ENCODE measurements at regions not wholly inside any gene's neighbourhood (a gene's known extent, or its start where the extent isn't known, plus 50 kb on each side); places are given as distances from the start of the nearest gene placed in this dataset.

DNA sequence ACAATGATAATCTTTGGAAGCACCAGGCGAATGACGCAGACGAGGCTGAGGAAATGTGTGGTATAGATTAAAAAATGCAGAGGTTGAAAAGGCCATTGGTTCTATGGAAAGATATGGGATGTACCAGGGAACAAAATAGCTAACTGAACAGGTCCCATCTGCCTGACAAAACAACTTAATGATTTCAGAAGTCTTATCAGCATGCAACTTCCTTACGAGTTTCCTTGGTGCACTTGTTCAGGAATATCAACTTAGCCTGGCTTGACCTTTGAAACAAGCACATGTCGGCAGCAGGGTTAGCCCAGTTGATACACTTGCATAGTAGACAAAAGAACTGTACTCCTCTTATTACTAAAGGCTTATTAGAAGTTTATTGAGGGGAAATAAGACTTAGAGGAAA is 90.9 kb upstream of the CDH11 start:
- no peak for DNase-seq (ENCODE audit: low spot score)

DNA sequence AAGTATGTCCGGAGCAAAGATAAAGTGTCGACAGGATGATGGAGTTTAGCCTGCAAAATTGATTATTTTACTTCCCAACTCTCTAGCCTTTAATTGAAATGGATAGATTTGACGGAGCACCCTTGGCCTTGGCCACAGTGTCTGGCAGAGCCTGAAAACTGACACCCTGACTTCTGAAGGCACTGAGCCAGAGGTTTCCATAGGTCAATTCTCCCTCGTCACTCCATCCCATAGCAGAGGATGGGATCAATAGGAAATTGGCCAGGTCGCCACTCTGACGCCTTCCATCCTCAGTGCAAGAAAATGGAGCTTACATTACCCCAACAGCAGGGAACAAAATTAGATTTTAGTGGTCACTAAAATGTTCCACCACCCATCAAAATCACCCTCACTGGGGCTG is 90.4 kb upstream of the CDH11 start:
- no peak for DNase-seq (ENCODE audit: low spot score)

DNA sequence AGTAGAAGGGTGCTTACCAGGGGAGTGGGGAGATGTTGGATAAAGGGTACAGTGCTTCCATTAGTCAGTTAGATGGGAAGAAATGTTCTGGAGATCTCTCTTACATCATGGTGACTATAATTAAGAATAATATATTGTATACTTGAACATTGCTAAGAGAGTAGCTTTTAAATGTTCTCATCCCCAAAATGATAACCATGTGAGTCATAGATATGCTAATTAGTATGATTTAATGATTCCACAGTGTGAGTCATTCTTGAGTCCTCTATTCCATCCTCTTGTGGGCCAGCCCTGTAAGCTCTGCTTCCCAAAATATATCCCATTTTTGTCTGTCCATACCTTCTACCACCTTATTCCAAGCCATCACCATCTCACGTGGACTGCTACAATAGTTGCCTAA is 80.6 kb upstream of the CDH11 start:
- no peak for DNase-seq (ENCODE audit: low spot score)

DNA sequence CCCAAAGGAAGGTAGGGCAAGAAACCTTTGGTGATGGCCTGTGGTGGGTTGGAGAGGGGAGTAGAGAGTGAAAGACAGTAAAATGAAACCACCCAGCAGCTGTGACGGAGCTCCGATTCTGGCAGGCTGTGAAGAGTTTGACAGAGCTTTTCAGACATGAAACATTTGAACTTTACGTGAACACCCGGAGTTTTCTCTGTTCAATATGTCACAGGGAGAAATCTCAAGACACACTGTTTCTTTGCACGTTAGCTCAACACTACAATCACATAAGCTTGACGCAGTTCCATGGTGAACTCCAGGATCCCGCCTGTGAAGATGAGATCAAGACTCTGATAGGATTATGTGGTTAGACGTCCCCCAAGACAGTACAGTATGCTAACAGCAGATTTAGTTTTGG is 79.6 kb upstream of the CDH11 start:
- no peak for DNase-seq (ENCODE audit: low spot score)

DNA sequence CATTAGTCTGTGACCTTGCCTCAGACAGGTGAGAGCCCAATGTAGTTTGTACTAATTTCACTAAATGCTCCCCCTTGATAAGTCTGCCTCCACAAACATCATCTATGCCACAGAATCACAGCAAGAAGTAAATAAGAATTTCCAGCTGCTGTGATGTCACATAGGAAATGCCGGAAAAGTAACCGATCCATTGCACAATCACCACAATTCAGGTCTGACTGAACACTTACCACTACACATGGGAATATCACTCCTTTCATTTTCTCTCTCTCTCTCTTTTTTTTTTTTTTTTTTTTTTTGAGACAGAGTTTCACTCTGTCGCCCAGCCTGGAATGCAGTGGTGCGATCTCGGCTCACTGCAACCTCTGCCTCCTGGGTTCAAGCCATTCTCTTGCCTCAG is 79.0 kb upstream of the CDH11 start:
- DNase-seq (ENCODE audit: low spot score) = no peak

DNA sequence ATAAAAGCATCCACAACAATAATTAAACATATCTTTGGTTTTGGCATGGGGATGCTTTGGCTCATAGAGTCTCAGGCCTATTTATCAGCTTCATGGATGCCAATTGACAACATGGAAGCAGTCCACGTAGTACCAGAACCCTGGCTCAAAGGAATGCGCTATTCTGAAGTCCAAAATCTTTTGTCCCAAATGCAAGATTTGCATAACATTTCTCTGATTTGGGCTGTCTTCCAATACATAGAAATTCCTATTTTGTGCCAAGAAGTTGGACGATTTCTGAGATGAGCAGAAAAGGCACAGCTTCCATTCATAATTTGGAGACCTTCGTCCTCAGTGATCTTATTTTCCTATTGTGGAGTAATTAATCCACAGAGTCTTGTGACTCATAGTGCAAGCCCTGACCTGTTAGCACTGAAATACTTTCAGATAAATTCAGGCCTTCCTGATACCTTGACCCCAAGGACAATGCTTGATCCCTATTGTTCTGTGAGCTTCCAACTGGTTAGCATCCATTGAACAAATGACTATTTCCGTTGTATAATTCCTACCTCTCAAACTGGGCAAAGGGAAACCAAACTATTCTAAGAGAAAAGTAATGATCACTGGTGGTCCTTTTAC is 78.4 kb upstream of the CDH11 start:
- DNase-seq (ENCODE audit: low spot score) = no peak

DNA sequence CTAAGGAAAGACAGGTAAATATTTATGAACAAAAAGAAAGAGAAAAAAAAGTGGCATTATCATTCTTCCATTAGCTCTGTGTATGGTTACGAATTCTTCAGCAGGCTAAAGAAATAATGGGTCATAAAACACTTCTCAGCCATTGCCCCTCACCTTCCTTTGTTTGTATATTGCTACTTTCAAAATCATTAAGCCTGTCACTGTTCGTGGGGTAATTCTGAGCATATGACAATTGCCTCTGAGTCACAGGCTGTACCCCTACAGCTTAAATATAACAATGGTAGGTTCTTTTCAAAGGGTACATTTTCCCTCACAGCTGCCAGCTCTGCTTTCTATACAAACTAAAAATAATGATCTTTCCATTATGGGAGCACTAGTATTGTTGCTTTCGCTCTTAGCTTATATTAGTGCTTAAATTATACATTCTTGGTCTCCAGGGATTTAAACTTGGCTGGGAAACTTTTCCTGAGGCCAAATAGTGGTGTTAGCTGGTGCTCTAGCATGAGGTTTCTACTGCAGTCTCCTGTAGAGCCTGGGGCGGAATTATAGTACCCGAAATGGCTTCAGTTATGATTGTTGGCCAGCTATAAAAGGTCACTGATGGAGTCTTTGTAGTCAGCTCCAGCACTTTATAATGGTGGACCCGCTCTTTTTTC is 74.7 kb upstream of the CDH11 start:
- no peak for DNase-seq (ENCODE audit: low spot score)

DNA sequence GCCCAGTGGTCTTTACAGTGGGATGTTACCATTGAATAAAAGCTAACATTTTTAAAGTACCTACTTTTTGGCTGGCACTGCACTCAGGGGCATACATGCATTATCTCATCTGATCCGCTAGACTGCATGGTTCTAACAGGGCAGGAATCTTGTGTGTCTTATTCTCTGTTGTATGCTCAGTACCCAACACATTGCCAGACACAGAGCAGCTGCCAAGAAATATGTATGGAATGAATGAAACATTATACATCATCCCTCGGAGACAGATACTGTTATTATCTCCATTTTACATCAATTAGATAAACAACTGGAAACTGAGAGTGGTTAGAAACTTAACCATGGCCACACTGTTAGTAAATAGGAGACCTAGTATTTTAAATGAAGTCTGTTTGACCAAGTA is 74.1 kb upstream of the CDH11 start:
- DNase-seq (ENCODE audit: low spot score) = no peak

DNA sequence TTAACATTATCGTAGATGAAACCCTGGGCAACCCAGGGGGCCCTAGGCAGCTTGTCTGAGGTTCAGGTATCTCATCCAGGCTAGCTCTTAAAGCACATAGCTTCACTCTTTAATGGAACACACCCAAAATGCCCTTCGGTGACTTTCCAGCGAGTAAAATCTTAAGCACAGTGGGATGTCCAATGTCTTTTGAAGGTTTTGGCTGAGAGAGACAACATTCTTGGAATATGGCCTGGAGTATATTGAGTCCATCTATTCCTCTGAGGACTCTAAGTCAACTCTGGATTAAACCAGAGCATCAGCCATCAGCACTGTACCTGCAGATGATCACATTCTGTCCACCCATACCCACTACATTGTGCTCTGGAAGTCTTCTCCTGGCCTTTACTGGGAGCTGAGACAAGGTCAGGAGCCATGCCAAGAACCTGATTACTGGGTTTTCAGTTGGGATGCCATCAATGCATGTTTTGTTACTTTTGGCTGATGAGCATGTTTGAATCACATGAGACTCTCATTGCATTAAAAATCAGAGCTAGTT is 63.4 kb upstream of the CDH11 start:
- no peak for DNase-seq (ENCODE audit: low spot score)

DNA sequence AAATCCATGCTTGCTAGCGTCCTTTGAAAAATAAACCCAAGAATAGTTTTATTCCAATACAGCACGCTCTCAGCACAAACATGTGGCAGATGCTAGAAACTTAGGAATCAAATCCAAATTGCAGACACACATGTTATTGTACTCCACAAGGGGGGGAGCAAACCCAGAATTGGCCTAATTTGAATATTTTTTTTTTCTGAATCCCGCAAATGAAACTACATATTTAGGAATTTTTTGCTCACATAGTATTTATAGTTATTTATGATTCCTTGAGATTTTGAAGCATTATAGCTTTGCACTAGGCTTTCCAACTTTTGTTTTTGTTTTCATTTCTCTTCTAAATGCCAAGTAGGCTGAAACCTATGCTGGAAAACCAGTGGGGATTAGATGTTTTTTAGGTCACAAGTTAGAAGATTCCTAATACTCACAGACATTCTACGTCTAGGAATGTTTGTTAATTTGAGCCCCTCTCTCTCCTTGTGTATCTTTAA is 59.3 kb upstream of the CDH11 start:
- DNase-seq (ENCODE audit: low spot score) = no peak

DNA sequence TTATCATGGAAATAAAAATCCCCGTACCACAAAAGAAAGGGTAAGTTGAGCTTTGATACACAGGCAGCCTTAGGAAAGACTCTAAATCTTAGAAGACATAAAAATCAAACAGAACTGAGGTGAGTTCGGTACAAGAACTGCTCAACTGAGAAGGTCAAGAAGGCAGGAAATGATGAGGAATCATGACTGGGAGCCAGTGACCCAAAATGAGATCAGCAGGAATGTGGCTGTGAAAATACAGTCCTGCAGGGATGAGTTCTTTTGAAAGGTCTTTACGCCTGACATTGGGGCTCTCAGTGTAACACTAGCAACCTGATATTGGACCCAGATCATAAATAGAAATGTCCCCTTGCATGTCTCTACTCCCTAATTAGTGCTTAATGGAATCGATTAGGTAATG is 56.3 kb upstream of the CDH11 start:
- no peak for DNase-seq (ENCODE audit: low spot score)

DNA sequence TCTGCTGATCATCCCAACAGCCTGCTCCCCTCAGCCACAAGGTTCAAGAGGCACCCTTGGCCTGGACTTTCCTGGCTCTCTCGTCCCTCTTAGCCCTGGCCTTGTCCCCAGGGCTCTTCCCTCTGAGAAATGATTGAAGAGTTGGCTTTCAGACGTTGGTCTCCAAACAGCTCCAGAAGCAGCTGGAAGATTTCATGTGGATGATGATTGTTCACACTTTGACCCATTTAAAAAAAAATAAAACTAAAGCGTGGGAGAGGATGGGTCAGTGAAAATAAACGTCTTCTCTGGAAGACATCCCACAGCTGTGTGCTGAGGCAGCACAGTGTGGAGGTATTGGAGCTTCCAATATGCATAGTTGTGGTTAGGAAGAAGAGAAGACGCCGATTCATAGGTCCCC is 54.7 kb upstream of the CDH11 start:
- DNase-seq (ENCODE audit: low spot score) = no peak

DNA sequence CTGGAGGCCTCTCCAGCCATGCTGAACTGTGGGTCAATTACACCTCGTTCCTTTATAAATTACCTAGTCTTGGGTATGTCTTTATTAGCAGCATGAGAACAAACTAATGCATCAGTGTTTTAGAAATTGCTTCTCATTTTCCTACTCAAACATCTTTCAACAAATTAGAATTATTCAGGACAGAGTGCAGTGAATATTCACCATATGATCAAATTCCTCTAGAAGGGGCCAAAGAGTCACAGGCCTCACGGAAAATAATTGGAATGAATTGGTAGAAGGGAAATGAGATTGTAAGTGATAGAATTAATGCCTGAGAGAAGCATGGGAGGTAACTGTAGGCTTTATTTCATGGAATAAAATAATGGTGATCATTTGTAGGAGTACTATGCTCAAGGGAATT is 50.5 kb upstream of the CDH11 start:
- DNase-seq (ENCODE audit: low spot score) = no peak

Measured in CD4-positive, alpha-beta T cell treated with Interleukin-2 at 100 ng/mL for 4 hours (primary cell).